RWPE2 (cell line): ENCODE measurements at regions not wholly inside any gene's neighbourhood (a gene's known extent, or its start where the extent isn't known, plus 50 kb on each side); places are given as distances from the start of the nearest gene placed in this dataset.

Experiments
- ATAC-seq: fragments of 200-7000 bp; cut with Tn5 transposase; 3 replicates; pipeline ENCODE4 v1.9.1; 2021; ENCODE audit warnings: low read depth
- DNase-seq: peaks from one replicate; pipeline ENCODE4 v3.0.0-alpha.2; 2020; ENCODE audit warnings: low spot score
- H3K27ac ChIP-seq: fragments of 450-650 bp; 2 replicates; pipeline ENCODE4 v1.5.1; 2017; ENCODE audit warnings: mild to moderate bottlenecking; ENCODE audit not compliant: poor library complexity, severe bottlenecking
- H3K27me3 ChIP-seq: fragments of 250-450 bp; sonication (Bioruptor Pico); 2 replicates; pipeline ENCODE4 v1.5.1; 2021; ENCODE audit warnings: mild to moderate bottlenecking, moderate library complexity; ENCODE audit not compliant: insufficient read depth, poor library complexity, severe bottlenecking
- H3K36me3 ChIP-seq: fragments of 250-450 bp; sonication (Bioruptor Pico); 2 replicates; pipeline ENCODE4 v1.5.1; 2020; ENCODE audit warnings: low read depth, mild to moderate bottlenecking, moderate library complexity
- H3K4me1 ChIP-seq: fragments of 250-450 bp; sonication (Bioruptor Pico); 2 replicates; pipeline ENCODE4 v1.5.1; 2021; ENCODE audit warnings: mild to moderate bottlenecking, moderate library complexity; ENCODE audit not compliant: insufficient read depth, poor library complexity, severe bottlenecking
- H3K4me3 ChIP-seq: fragments of 250-450 bp; sonication (Bioruptor Pico); 2 replicates; pipeline ENCODE4 v1.5.1; 2021; ENCODE audit warnings: mild to moderate bottlenecking, moderate library complexity; ENCODE audit not compliant: severe bottlenecking
- H3K9me3 ChIP-seq: fragments of 250-450 bp; sonication (Bioruptor Pico); 2 replicates; pipeline ENCODE4 v1.5.1; 2021; ENCODE audit warnings: mild to moderate bottlenecking, moderate library complexity; ENCODE audit not compliant: severe bottlenecking
- TF ChIP-seq, protein P1 (sequence below): fragments of 450-650 bp; IDR thresholded peaks from one replicate; pipeline ENCODE4 v1.5.1; 2017; ENCODE audit warnings: mild to moderate bottlenecking, moderate library complexity; ENCODE audit not compliant: poor library complexity, severe bottlenecking

DNA sequence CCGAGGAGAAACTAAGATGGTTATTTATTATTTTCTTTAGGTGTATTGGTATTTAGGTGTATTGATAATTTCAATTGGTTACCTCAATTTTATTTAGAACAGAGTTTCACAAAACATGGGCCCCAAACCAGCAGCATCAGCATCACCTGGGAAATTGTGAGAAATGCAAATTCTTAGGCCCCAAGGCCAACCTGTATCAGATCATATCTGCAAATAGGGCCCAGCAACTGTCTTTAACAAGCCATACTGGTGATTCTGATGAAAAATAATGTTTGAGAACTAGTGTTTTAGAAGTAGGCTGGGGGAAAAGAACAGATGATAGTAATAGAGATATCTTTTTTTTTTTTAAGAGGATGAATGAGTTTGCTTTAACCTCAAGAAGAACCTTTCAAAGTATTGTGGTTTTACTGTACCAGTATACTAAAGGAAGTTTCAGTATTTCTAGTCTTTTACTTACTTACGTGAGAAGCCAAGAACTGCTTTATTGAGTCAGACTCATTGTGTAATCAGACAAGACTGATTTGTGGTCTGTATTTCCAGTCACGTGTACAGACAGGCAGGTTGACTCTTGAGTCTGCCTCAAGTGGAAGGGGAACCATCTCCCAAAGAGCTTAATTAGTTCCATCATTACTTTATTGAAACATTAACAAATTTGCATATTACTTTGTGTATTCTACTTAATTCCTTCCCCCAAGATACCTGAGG, 60.4 kb upstream of the GAREM1 start:
- ATAC-seq (peak; percentile 91), DNase-seq (no peak)
- H3K27me3 ChIP-seq: no peaks in the 10 kb centered on the region
- no peaks in the 10 kb centered on the region for H3K9me3 ChIP-seq
- no peaks in the 10 kb centered on the region for H3K36me3 ChIP-seq
- H3K4me3 ChIP-seq: no peak overlapping the region
- H3K27ac ChIP-seq: peak overlapping the region; percentile 69
- TF ChIP-seq, protein P1, sequence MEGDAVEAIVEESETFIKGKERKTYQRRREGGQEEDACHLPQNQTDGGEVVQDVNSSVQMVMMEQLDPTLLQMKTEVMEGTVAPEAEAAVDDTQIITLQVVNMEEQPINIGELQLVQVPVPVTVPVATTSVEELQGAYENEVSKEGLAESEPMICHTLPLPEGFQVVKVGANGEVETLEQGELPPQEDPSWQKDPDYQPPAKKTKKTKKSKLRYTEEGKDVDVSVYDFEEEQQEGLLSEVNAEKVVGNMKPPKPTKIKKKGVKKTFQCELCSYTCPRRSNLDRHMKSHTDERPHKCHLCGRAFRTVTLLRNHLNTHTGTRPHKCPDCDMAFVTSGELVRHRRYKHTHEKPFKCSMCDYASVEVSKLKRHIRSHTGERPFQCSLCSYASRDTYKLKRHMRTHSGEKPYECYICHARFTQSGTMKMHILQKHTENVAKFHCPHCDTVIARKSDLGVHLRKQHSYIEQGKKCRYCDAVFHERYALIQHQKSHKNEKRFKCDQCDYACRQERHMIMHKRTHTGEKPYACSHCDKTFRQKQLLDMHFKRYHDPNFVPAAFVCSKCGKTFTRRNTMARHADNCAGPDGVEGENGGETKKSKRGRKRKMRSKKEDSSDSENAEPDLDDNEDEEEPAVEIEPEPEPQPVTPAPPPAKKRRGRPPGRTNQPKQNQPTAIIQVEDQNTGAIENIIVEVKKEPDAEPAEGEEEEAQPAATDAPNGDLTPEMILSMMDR: no peak
- peaks cover 28% of the 10 kb centered on the region for H3K4me1 ChIP-seq

DNA sequence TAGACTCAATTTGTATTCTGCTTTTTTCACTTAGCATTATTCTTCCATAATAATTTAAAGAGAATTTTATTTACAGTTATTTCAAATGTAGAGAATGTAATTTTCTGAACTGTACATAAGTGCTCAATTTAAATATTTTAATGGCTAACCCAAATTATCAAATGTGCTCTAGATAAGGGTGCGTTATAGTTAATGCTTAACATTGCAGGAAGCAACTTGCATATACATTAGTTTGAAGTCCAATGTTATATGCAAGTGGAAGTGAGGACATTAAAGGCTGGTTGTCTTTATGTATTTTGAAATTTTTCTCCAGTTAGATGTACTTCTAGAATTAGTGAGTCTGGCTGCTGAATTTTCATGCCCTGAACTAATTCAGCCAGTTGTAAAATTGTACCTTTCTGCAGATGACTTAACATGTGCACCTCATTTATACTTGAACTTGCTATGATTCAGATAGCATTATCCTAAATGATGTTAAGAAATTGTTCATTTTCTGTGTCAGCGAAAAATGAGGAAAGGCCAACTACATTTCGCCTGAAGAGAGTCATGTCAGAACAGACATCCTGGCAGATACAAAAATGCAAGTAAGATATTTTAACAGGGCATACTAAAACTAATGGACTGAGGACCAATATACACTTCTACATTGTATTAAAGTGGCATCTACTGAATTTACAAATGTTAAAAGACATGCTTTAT, 59.2 kb upstream of the GAREM1 start:
- Histone ChIP-seq H3K4me1 (peaks cover 28% of the 10 kb centered on the region), H3K27me3 (no peaks in the 10 kb centered on the region), H3K36me3 (no peaks in the 10 kb centered on the region), H3K4me3 (no peak overlapping the region), H3K9me3 (no peaks in the 10 kb centered on the region), H3K27ac (peak overlapping the region; percentile 69)
- TF ChIP-seq, protein P1: no peak
- ATAC-seq: peak; percentile 49; the same call in 1 of the 3 replicates
- DNase-seq: no peak

DNA sequence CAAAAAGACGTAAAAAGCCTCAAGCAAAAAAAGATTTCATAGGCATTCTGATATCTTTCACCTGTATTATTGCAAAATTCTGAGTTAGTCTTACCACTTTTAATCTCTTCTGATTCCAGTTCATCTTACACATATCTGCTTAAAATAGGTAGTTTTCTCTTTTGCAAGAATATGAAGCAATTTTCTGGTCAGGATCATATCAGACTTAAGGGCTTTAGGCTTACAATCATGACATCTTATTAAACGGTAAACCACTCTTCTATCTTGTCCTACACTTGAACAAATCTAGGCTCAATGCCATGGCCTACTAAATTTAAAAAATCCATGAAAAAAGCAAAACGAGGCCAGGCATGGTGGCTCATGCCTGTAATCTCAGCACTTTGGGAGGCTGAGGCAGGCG, 50.1 kb upstream of the GAREM1 start:
- Histone ChIP-seq H3K27me3 (no peaks in the 10 kb centered on the region), H3K4me1 (no peaks in the 10 kb centered on the region), H3K9me3 (no peaks in the 10 kb centered on the region), H3K36me3 (no peaks in the 10 kb centered on the region), H3K27ac (no peak overlapping the region), H3K4me3 (no peak overlapping the region)
- DNase-seq: no peak
- TF ChIP-seq, protein P1: no peak
- ATAC-seq: no peak
